Medulla oblongata (tissue), 1 donor: ENCODE measurements at regions not wholly inside any gene's neighbourhood (a gene's known extent, or its start where the extent isn't known, plus 50 kb on each side); places are given as distances from the start of the nearest gene placed in this dataset.
"Not testable (repeated sequence)": the region's sequence is repeated elsewhere in the genome, so short reads cannot be mapped to it uniquely, and the experiment has no call there.

Experiments used
- DNase-seq: peaks from one replicate; pipeline ENCODE4 v3.0.0-alpha.2; 2015; ENCODE audit errors: extremely low spot score

DNA sequence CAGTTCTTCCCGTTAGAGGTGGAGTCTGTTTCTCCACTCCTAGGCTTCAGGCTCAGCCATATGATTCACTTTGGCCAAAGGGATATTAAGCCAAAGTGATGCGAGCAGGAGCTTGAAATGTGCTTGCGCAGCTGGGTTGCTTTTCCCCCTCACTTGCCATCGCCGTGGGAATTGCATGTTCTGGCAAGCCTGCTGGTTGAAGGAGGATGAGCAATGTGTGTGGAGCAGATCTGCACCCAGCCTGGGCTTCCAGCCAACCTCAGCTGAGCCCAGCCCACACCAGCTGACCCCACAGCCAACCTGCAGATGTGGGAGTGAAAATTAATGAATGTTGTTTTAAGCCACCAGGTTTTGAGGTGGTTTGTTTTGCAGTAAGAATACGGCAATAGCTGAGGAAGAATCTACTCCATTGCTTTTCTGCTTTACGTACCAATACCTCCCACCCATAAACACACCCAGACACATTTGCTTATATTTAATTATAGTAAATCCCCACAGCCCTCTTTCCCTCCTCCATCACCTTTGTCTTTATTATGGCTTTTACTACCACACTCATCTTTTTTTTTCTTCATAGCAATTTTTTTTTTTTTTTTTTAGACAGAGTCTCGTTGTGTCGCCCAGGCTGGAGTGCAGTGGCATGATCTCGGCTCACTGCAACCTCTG, 132.8 kb upstream of the FUNDC1 start:
- peak; percentile 6 for DNase-seq

DNA sequence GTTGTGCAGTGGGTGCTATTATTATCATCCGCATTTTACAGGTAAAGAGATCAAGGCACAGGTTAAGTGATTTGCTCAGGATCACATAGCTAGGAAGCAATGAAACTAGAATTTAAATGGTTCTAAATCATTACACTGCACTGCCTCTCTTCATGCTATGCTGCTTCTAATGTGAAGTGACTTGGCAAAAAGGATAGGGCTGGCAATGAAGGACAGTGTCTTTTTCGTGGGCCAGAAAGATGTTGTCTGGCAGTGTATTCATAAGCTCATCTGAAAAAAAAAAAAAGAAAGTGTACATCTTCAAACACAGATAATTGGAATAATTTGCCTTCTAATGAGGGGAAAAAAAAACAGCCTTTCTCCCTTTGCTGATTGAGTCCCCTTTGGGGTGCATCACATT, 132.2 kb upstream of the FUNDC1 start:
- DNase-seq = no peak

DNA sequence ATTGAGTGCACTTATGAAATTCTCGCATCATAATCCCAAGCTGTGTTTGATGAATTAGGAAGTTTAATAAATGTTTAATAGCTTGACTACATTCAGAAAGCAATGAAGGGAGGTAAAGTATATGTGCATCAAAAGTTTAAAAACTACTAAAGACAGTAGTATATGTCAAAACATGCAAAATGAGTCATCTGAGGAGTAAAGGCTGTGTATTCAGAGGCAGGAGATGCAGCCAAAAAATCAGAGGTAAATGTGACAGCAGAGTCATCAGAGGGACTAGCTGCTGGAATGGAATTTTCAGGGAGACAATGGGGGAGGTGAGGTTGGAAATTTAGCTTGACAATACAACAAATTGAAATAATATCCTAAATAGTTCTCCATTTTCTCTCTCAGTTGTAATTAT, 127.0 kb upstream of the FUNDC1 start:
- DNase-seq = no peak

DNA sequence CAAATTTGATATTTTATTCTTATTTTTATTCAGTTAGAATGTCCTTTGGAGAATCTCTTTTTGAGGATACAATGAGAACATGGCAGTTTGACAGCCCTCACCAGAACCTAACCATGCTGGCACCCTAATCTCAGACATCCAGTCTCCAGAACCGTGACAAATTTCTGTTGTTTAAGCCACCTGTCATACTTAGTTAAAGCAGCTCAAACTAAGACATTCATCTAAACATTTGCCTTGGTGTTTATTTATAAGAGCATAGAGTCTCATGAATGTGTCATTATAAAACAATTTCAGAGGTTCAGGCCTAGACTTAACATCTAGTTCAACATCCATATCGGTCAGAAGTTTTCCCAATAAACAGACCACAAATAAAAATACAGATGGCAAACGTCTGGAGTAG, 125.1 kb upstream of the FUNDC1 start:
- DNase-seq = no peak

DNA sequence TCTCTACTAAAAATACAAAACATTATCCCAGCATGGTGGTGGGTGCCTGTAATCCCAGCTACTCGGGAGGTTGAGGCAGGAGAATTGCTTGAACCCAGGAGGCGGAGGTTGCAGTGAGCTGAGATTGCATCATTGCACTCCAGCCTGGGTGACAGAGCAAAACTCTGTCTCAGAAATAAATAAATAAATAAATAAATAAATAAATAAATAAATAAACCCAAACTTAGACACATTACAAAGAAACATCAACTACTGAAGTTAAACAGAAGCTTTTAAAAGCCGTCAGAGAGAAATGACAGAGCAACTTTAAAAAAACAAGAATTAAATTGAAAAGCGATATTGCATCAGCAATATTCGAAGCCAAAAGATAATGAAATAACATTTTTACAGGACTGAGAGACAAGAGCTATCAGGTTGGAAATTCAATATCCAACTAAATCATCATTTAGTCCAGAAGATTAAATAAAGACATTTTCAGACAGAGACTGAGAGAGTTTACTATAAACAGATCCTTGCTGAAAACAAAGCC, 115.1 kb upstream of the FUNDC1 start:
- DNase-seq = not testable (repeated sequence)

DNA sequence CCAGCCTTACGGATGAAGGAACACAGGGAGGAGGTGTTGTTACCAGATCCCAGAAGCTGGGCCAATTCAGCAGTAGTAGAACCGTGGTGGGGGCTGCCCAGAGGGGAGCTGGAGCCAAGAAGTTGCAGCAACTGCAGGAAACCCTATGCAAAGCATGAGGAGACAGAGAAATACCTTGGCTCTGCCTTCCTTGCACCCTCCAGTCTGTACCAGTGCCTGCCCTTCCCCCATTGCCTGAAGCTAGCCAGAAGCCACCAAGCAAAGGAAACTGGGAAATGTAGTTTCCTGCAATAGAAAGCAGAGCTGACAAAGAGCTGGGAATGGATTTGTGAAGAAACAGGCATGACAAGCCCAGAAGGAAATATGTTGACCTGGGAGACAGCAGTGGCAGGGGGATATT, 108.7 kb upstream of the FUNDC1 start:
- DNase-seq = no peak

DNA sequence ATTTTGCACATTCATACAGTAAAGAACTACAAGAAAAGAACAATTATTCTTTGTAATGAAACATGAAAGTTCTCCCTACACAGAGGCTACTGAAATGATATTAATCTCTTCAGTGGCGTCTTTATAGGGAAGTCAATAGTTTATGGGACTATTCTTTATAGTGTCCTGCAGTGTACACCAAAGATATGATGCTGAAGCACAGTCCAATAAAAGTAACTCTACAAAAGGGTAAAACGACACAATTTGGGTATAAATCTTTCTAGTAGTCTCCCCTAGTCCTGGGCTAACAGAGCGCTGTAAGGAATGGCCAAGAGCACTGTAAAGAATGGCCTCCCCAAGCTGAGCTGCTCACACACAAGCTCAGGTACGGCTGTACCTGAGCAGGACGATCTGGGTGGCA, 101.1 kb upstream of the FUNDC1 start:
- no peak for DNase-seq

DNA sequence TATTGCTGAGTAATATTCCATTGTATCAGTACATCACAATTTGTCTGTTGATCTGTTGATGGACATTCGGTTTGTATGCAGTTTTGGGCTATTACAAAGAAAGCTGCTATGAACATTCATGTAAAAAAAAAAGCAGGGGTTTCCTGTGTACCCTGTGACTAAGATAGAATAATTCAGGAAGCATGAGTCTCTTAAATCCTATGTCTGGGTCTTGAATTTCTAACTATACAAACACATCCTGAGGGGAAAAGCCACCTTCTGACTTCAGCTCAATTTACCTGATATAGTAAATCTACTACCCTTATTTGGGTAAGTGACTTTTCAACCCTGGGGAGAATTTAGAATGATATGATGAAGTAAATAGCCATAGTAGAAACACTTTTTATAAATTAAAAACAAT, 94.6 kb upstream of the FUNDC1 start:
- no peak for DNase-seq

DNA sequence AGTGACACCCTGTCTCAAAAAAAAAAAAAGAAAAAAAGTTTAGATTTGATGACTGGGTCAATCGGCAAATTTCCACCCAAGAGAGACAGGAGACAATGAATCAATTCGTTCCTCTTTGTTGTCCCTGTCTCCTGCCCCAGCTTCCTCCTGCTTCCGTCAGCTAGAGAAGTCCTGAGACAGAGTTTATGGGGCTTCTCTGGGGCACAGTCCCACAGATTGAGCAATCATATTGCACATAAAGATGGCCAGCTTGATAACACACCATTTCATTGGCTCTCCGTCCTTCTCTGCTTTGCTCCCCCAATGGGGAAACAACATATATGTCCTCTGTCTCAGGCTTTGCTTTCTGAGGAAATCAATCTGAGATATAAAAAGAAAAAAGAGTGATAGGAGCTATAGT, 78.4 kb upstream of the FUNDC1 start:
- DNase-seq = no peak

DNA sequence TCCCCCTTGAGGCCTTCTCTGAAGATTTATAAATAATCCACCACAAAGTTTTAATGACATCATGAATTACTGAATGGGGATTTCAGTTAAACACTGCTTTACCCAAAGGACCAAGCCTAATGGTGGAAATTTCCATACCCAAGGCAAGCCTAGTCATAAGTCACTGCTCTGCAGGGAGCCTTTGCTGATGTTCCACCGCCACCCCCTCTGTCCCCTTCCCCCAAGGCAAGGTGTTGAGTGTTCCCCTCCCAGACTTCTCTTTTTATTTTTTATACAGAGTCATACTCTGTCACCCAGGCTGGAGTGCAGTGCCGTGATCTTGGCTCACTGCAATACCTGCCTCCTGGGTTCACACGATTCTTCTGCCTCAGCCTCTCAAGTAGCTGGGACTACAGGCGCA, 76.4 kb upstream of the FUNDC1 start:
- no peak for DNase-seq

DNA sequence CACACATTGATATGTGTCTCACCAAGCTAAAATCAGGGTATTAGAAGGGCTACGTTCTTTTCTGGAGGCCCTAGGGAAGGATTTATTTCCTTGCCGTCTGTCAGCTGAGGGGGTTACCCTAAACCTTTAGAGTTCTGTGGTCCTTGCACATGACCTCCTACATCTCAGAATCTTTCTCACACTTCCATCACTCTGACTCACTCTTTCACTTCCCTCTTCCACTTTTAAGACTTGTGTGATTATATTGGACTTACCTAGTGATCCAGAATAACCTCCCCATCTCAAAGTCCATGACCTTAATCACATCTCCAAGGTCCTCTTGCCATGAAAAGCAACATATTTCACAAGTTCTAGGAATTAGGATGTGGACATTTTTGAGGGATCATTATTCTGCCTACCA, 53.6 kb upstream of the FUNDC1 start:
- DNase-seq = no peak
